GM19467 (cell line): ENCODE measurements at regions not wholly inside any gene's neighbourhood (a gene's known extent, or its start where the extent isn't known, plus 50 kb on each side); places are given as distances from the start of the nearest gene placed in this dataset.

Source experiments
- ATAC-seq: cut with Tn5 transposase; IDR thresholded peaks from one replicate; pipeline ENCODE4 v1.9.1; 2021; ENCODE audit warnings: mild to moderate bottlenecking, moderate library complexity; ENCODE audit not compliant: unreplicated experiment

DNA sequence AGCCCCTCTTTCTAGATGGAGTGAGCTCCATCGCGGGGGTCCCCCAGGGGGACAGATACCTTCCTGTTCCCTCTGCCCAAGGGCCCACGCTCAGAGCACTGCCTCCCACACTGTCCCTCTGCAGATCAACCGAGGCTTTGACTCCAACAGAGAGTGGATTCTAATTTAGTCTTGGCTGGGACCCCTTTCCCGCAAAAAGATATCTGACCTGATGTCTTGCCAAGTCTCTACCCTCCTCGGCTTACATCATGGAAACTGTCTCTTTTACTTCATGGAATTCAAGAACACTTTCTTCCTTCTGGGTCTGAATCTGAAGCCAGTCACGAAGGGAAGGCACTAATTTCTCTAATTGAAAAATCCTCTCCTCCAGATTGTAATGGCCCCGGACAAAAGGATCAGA is 278.0 kb downstream of the BMP7 start:
- ATAC-seq: no peak

GRCh38 chr20:56989516-56989915 is 276.9 kb downstream of the BMP7 start:
- no peak for ATAC-seq

DNA sequence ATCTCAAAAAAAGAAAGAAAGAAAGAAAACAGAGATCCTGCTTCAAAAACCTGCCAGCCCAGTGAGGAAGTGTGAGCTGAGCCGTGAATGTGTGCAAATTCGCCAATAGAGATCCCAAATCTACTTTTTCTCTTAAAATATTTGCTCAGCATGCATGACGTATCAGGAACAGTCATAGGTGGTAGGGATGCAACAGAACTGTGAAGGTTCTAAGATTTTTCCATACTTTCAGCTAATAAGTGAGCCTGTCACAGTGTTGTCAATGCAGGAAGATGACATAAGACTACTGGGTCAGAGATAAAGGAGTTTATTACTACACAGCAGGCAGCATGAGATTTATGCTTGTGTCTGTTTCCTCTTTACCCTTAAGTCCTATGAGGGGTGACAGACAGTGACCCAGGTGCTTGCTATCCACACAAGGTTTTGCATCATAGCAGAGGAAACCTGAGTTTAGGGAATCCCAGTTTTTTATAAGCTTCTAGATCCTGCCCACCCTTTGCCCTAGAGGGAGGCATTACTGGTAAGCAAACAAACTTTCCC is 273.4 kb downstream of the BMP7 start:
- ATAC-seq: no peak

DNA sequence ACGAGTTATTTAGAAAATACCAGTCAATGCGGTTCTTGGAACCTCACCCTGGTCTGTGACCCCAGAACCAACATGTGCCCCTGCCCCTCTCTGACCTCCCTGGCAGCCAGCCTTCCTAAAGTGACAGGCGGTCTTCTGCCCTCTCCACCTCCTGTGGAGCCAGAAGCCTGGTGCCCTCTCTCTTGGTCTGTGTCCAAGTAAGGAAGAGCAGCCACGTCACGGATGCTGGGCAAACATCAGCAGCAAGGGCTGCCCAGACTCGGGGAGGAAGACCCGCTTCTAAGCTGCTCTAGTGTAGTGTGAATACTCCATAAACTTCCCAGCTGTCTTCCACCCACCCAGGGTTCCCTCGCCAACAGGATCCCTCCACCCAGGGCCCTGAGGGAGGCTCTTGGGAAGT is 272.4 kb downstream of the BMP7 start:
- no peak for ATAC-seq

DNA sequence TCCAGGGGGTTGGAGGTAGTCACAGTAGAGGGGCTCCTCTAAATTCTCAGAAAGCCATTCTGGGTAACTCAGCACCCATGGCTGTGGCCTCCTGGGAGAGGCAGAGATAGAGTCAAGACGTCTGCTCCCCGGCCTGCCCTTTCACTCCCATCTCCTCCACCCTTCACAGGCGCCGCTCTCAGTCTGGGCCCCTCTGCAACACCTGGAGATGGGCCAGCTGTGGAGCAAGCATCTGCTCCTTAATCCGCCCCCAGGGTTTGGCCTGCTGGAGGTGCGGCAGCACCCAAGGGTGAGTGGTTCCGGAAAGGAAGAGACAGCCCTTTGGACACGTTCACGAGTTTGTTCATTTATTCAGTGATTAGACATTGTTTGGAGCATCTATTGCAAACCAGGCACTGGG is 271.3 kb downstream of the BMP7 start:
- no peak for ATAC-seq

- no peak for ATAC-seq
Observed at GRCh38 chr20:56995635-56996075, 270.8 kb downstream of the BMP7 start.

GRCh38 chr20:56996533-56996932 is 269.9 kb downstream of the BMP7 start:
- ATAC-seq: no peak

- no peak for ATAC-seq
Observed at GRCh38 chr20:56998438-56998837, 268.0 kb downstream of the BMP7 start.

- no peak for ATAC-seq
Observed at GRCh38 chr20:57000441-57000968, 265.9 kb downstream of the BMP7 start.

- no peak for ATAC-seq
Observed at GRCh38 chr20:57001126-57001767, 265.2 kb downstream of the BMP7 start.

- ATAC-seq: no peak
Observed at GRCh38 chr20:57002066-57002570, 264.3 kb downstream of the BMP7 start.

DNA sequence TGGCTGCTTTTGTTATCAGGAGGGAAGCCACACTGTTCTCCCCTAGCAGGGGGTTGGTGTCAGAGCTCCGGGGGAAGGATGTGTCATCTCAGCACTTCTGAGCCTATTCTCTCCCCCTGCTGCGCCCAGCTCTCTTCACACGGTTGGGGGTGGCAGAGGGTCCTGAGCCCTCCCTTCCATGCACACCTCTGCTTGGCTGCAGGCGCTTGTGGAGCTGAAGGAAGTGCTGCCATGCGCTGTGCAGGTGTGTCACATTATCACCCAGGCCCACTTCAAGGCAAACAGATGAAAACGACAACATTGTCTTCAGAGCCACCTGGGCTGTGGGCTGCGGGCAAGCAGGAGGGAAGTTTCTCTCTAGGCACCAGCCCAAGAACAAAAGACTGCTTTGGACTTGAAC is 263.4 kb downstream of the BMP7 start:
- ATAC-seq: no peak

GRCh38 chr20:57004416-57004815 is 262.0 kb downstream of the BMP7 start:
- no peak for ATAC-seq

DNA sequence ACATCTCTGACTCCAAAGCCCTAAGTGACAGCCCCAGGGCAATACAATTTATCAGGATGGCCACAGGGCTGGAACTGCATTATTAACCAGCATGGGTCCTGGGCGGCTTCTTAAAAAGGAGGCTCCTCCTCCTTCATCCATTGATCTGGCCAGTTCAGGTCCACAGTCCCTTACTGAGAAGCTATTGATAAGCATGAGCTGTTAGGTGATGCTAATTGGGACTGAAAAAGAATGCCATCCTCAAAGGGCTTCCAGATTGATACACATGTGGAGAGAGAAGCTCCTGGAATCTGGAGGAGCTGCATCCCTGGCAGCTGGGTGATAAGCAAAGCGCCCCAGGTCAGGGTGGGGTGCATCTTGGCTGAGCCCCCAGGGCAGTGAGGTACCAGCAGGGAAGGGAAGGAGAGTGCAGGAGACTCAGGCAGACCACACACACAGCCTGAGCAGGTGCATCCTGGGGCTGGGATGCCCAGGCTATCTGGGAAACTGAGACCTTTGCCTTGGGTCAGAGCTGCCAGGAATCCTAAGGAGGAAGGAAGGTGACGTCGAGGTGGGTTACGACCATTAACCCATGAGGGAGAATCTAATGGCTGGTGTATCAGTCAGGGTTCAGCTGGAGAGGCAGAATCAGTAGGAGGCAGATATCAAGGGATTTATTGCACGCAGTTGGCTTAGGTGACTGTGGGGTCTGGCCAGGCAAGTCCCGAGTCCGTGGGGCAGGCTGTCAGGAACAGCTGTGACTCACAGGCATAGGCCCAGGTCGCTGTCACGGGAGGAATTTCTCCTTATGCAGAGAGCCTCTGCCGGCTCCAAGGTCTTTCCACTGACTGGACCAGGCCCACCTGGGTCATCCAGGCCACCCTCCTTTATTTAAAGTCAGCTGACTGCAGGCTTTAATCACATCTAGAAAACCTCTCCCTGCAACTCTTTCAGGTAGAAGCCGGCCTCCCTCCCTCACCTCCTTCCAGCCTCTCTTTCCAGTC is 261.2 kb downstream of the BMP7 start:
- no peak for ATAC-seq

DNA sequence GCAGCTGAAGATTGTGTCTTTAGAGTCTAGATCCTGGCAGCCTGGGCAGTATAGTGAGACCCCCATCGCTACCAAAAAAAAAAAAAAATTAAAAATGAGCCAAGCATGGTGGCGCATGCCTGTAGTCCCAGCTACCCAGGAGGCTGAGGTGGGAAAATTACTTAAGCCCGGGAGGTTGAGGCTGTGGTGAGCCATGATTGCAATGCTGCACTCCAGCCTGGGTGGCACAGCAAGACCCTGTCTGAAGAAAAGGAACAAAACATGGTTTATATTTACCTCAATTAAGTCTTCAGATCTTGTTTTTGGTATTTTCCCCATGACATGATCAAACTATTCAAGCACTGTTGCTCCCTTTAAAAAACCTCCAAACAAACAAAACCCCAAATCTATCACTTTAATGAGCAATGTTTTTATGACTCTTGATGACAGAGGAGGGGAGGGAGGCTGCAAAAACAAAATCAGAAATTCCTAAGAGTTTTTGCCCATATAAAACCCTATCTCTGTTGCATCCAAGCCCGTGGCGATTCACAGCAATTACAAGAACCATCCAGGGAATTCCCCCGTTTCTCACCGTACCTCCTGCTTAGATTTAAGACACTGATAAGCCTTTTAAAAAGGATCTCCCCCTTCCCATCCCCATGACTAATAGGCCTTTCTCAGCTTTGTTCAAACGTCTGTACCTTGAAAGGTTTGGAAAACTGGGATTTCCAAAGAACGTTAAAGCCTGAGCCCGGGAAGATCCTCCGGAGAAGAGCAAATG is 259.9 kb downstream of the BMP7 start:
- ATAC-seq: no peak

GRCh38 chr20:57007171-57007540 is 259.3 kb downstream of the BMP7 start:
- ATAC-seq: no peak

- ATAC-seq: no peak
Observed at GRCh38 chr20:57008217-57008616, 258.2 kb downstream of the BMP7 start.

GRCh38 chr20:57009355-57009754 is 257.1 kb downstream of the BMP7 start:
- no peak for ATAC-seq

GRCh38 chr20:57009775-57010174 is 256.7 kb downstream of the BMP7 start:
- no peak for ATAC-seq

- ATAC-seq: no peak
Observed at GRCh38 chr20:57012691-57013090, 253.8 kb downstream of the BMP7 start.

GRCh38 chr20:57013217-57013616 is 253.2 kb downstream of the BMP7 start:
- no peak for ATAC-seq
